Fibroblast of skin of left quadriceps (primary cell): ENCODE measurements at regions not wholly inside any gene's neighbourhood (a gene's known extent, or its start where the extent isn't known, plus 50 kb on each side); places are given as distances from the start of the nearest gene placed in this dataset.
"Not testable (repeated sequence)": the region's sequence is repeated elsewhere in the genome, so short reads cannot be mapped to it uniquely, and the experiment has no call there.

Source experiments
- DNase-seq, 2 experiments: peaks; one replicate each; pipeline ENCODE4 v3.0.0-alpha.2; 2013; ENCODE audit warnings: low read depth in 2 of 2

- no peak for DNase-seq
Measured at GRCh38 chr3:88677298-88677697, 430.1 kb upstream of the EPHA3 start.

GRCh38 chr3:88678747-88679146 is 428.7 kb upstream of the EPHA3 start:
- no peak for DNase-seq

GRCh38 chr3:88690287-88690686 is 417.1 kb upstream of the EPHA3 start:
- no peak for DNase-seq

- no peak for DNase-seq
Measured at GRCh38 chr3:88691081-88691480, 416.3 kb upstream of the EPHA3 start.

GRCh38 chr3:88703501-88704059 is 403.8 kb upstream of the EPHA3 start:
- no peak for DNase-seq

GRCh38 chr3:88704338-88704737 is 403.1 kb upstream of the EPHA3 start:
- no peak for DNase-seq

GRCh38 chr3:88707837-88708236 is 399.6 kb upstream of the EPHA3 start:
- no peak for DNase-seq

- no peak for DNase-seq
Measured at GRCh38 chr3:88712552-88712951, 394.9 kb upstream of the EPHA3 start.

- DNase-seq: peak; percentile 53
Measured at GRCh38 chr3:88713233-88713691, 394.2 kb upstream of the EPHA3 start.

- no peak for DNase-seq
Measured at GRCh38 chr3:88725440-88726165, 381.8 kb upstream of the EPHA3 start.

- no peak for DNase-seq
Measured at GRCh38 chr3:88732186-88732585, 375.2 kb upstream of the EPHA3 start.

GRCh38 chr3:88742106-88742505 is 365.3 kb upstream of the EPHA3 start:
- no peak for DNase-seq

- DNase-seq: no peak
Measured at GRCh38 chr3:88742674-88743507, 364.5 kb upstream of the EPHA3 start.

GRCh38 chr3:88744896-88745295 is 362.5 kb upstream of the EPHA3 start:
- no peak for DNase-seq

GRCh38 chr3:88747145-88747544 is 360.3 kb upstream of the EPHA3 start:
- not testable (repeated sequence) for DNase-seq

- no peak for DNase-seq
Measured at GRCh38 chr3:88758676-88759075, 348.7 kb upstream of the EPHA3 start.

GRCh38 chr3:88767746-88768145 is 339.7 kb upstream of the EPHA3 start:
- DNase-seq: peak in 1 of 2 experiments; percentile 13

- no peak for DNase-seq
Measured at GRCh38 chr3:88773766-88774165, 333.7 kb upstream of the EPHA3 start.

- no peak for DNase-seq
Measured at GRCh38 chr3:88775026-88775690, 332.3 kb upstream of the EPHA3 start.

- no peak for DNase-seq
Measured at GRCh38 chr3:88779482-88779881, 327.9 kb upstream of the EPHA3 start.

GRCh38 chr3:88784925-88785324 is 322.5 kb upstream of the EPHA3 start:
- DNase-seq: no peak

- no peak for DNase-seq
Measured at GRCh38 chr3:88785841-88786240, 321.6 kb upstream of the EPHA3 start.
